CD4-positive, alpha-beta T cell (primary cell): ENCODE measurements at regions not wholly inside any gene's neighbourhood (a gene's known extent, or its start where the extent isn't known, plus 50 kb on each side); places are given as distances from the start of the nearest gene placed in this dataset.

Experiments
- ATAC-seq: fragments of 200-7000 bp; cut with Tn5 transposase; one replicate; pipeline ENCODE4 v1.10.0; 2022; ENCODE audit warnings: mild to moderate bottlenecking; ENCODE audit not compliant: poor library complexity
- CTCF ChIA-PET: fragments of 350-600 bp; sonication (Branson Sonifier 250); formaldehyde crosslinking; loops from one replicate; lab custom pipeline; 2021; ENCODE audit warnings: antibody characterized with exemption, inconsistent platforms; lab: Charles Lee
- POLR2A ChIA-PET: fragments of 350-600 bp; sonication (Branson Sonifier 250); formaldehyde crosslinking; loops from one replicate; lab custom pipeline; 2021; ENCODE audit warnings: antibody characterized with exemption, inconsistent platforms; lab: Charles Lee
- DNase-seq, 14 experiments: peaks; one replicate each; pipeline ENCODE4 v3.0.0-alpha.2; 2013 to 2020; ENCODE audit warnings: mixed read lengths in 2 of 14
- H3K27ac ChIP-seq, 2 donors: one replicate each; pipeline versions ENCODE4 v1.5.1 to v1.7.0; 2013; ENCODE audit warnings: low read length in 2 of 2, low read depth in 1 of 2, mild to moderate bottlenecking in 1 of 2
- H3K27me3 ChIP-seq, 2 experiments: 1 replicate in 1 of 2; 2 replicates in 1 of 2; pipeline versions ENCODE4 v1.6.1 to v1.7.0; 2013; ENCODE audit warnings: low read length in 2 of 2, control low read depth in 1 of 2, mild to moderate bottlenecking in 1 of 2, moderate library complexity in 1 of 2; ENCODE audit not compliant: insufficient read depth in 2 of 2, control insufficient read depth in 1 of 2
- H3K36me3 ChIP-seq: one replicate; pipeline ENCODE4 v1.6.1; 2013; ENCODE audit warnings: low read length, control low read depth; ENCODE audit not compliant: insufficient read depth
- H3K4me1 ChIP-seq: one replicate; pipeline ENCODE4 v1.6.1; 2013; ENCODE audit warnings: low read length, control low read depth; ENCODE audit not compliant: insufficient read depth
- H3K4me3 ChIP-seq: one replicate; pipeline ENCODE4 v1.5.1; 2013; ENCODE audit warnings: mild to moderate bottlenecking, low read length, moderate library complexity
- H3K9me3 ChIP-seq, 2 experiments: 1 replicate in 1 of 2; 2 replicates in 1 of 2; pipeline versions ENCODE4 v1.6.1 to v1.7.0; 2013; ENCODE audit warnings: low read length in 2 of 2, mild to moderate bottlenecking in 2 of 2, control low read depth in 1 of 2, moderate library complexity in 1 of 2; ENCODE audit not compliant: control insufficient read depth in 1 of 2, insufficient read depth in 1 of 2
- H3K27ac Mint-ChIP-seq: one replicate; pipeline ENCODE4 v1.8.0; 2020; ENCODE audit warnings: mixed read lengths
- H3K27me3 Mint-ChIP-seq: one replicate; pipeline ENCODE4 v1.8.0; 2021; ENCODE audit warnings: mixed read lengths
- H3K36me3 Mint-ChIP-seq: one replicate; pipeline ENCODE4 v1.8.0; 2021; ENCODE audit warnings: low read depth, mixed read lengths
- H3K4me1 Mint-ChIP-seq: one replicate; pipeline ENCODE4 v1.8.0; 2021; ENCODE audit warnings: low read depth, mixed read lengths
- H3K4me3 Mint-ChIP-seq: one replicate; pipeline ENCODE4 v1.8.0; 2020; ENCODE audit warnings: mild to moderate bottlenecking, mixed read lengths
- H3K9me3 Mint-ChIP-seq: one replicate; pipeline ENCODE4 v1.8.0; 2020; ENCODE audit warnings: mixed read lengths
- intact Hi-C, 2 experiments: fragments of 100-400 bp; cut with DNase I in 1 of 2; cut with micrococcal nuclease in 1 of 2; formaldehyde crosslinking; loops; one replicate each; pipeline versions ENCODE4 v1.15.1 to v1.9.0; 2023 to 2025; cut with DNase I, micrococcal nuclease
- TF ChIP-seq, protein P1 (sequence below): fragments of 200-600 bp; IDR thresholded peaks from one replicate; pipeline ENCODE4 v1.8.0; 2022; ENCODE audit warnings: antibody characterized with exemption, mild to moderate bottlenecking

DNA sequence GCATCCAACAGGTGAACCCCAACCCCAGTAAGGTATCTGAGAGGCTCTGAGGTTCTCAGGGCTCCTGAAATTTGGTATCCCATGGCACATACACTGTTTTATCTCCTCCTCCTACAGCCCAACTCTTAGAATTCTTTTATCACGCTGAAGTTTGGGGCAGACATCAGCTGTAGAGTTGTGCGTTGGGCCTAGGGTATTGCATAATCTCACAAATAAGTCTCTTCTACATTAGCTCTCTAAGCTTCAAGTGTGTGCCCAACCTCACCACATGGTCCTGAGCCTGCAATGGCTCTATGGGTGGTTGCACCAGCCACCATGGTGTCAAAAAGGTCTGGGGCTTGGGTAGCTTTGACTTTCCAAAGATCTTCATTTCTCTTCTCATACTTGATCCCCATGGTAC is 603.0 kb downstream of the BUD13 start:
- DNase-seq: no peak

DNA sequence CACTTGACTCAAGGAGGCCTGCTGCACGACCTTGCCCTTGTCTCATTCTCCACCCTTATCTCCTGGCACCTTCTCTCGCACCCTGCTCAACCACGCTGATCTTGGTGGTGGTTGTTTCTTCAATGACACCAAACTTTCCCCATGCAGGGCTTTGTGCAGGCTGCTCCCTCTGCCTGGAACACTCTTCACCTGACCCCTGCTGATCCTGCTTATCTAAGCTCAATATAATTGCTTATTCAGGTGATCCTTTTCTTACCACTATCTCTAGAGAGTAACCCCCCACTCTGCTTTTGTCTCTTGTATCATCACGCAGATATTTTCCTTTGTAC is 604.4 kb downstream of the BUD13 start:
- H3K9me3 Mint-ChIP-seq: no peaks in the 10 kb centered on the region
- ATAC-seq (no peak), DNase-seq (no peak)
- H3K36me3 Mint-ChIP-seq: no peaks in the 10 kb centered on the region
- H3K27me3 ChIP-seq: peaks cover 0 to 2% of the 10 kb centered on the region in 2 experiments
- H3K4me3 ChIP-seq: no peak overlapping the region
- ChIA-PET CTCF (no interaction called here), POLR2A (no interaction called here)
- no peaks in the 10 kb centered on the region for H3K4me1 Mint-ChIP-seq
- H3K4me1 ChIP-seq: no peaks in the 10 kb centered on the region
- no peaks in the 10 kb centered on the region for H3K36me3 ChIP-seq
- H3K9me3 ChIP-seq: no peaks in the 10 kb centered on the region
- peaks cover 42% of the 10 kb centered on the region for H3K27me3 Mint-ChIP-seq
- intact Hi-C loops: no loop called here
- TF ChIP-seq, protein P1, sequence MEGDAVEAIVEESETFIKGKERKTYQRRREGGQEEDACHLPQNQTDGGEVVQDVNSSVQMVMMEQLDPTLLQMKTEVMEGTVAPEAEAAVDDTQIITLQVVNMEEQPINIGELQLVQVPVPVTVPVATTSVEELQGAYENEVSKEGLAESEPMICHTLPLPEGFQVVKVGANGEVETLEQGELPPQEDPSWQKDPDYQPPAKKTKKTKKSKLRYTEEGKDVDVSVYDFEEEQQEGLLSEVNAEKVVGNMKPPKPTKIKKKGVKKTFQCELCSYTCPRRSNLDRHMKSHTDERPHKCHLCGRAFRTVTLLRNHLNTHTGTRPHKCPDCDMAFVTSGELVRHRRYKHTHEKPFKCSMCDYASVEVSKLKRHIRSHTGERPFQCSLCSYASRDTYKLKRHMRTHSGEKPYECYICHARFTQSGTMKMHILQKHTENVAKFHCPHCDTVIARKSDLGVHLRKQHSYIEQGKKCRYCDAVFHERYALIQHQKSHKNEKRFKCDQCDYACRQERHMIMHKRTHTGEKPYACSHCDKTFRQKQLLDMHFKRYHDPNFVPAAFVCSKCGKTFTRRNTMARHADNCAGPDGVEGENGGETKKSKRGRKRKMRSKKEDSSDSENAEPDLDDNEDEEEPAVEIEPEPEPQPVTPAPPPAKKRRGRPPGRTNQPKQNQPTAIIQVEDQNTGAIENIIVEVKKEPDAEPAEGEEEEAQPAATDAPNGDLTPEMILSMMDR: no peak
- no peak overlapping the region for H3K27ac Mint-ChIP-seq
- no peak overlapping the region for H3K4me3 Mint-ChIP-seq
- H3K27ac ChIP-seq: no peak overlapping the region

More for the DNA sequence above, 603.0 kb downstream of the BUD13 start:
- no peaks in the 10 kb centered on the region for H3K4me1 Mint-ChIP-seq
- peaks cover 51% of the 10 kb centered on the region for H3K27me3 Mint-ChIP-seq
- H3K4me1 ChIP-seq: no peaks in the 10 kb centered on the region
- POLR2A ChIA-PET: no interaction called here
- no peak overlapping the region for H3K4me3 Mint-ChIP-seq
- no peaks in the 10 kb centered on the region for H3K36me3 Mint-ChIP-seq
- CTCF ChIA-PET: no interaction called here
- H3K27ac Mint-ChIP-seq: no peak overlapping the region
- no peak for ATAC-seq
- H3K36me3 ChIP-seq: no peaks in the 10 kb centered on the region
- no peaks in the 10 kb centered on the region for H3K9me3 Mint-ChIP-seq
- peaks cover 0 to 2% of the 10 kb centered on the region in 2 experiments for H3K27me3 ChIP-seq
- H3K9me3 ChIP-seq: no peaks in the 10 kb centered on the region
- TF ChIP-seq, protein P1: no peak
- no peak overlapping the region for H3K4me3 ChIP-seq
- no peak overlapping the region for H3K27ac ChIP-seq
- intact Hi-C loops: no loop called here

DNA sequence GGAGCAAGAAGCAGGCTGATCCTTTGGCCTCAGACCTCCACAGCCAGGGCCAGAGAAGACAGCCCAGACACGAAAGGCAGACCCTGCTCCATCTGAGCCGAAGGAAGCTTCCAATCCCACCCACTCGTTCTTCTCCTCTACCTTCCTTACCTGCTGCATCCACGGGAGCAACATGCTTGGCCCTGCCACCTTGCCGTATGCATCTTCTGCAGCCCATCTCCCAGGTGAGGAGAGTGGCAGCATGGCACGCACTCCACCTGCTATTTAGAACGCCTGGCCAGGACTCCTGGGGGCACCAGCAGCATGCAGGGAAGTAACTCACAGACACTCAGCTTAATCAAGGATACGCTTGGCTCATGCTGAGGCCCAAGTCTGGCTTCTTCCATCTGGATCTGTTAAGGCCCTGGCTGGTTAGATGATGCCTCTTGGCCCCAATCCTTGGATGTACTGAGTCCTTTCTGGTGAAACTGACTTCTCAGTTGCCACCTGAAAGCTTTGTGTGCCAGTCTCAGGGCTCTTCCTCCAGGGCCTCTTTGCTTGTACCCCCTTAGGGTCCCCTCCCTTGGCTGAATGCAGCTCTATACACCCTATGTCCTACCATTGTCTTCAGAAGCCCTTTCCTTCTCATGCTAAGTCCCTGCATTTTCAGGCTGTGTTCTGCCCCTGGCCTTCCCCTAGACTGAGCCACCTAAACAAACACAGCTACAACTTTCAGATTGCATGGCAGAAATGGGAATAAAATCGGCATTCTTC is 604.9 kb downstream of the BUD13 start:
- H3K4me1 Mint-ChIP-seq: no peaks in the 10 kb centered on the region
- Histone ChIP-seq H3K4me1 (no peaks in the 10 kb centered on the region), H3K4me3 (no peak overlapping the region), H3K27ac (no peak overlapping the region), H3K27me3 (peaks cover 2% of the 10 kb centered on the region in 2 experiments), H3K9me3 (peaks cover 0 to 1% of the 10 kb centered on the region in 2 experiments), H3K36me3 (no peaks in the 10 kb centered on the region)
- ChIA-PET CTCF (no interaction called here), POLR2A (no interaction called here)
- no peaks in the 10 kb centered on the region for H3K36me3 Mint-ChIP-seq
- no peak overlapping the region for H3K27ac Mint-ChIP-seq
- DNase-seq (no peak), ATAC-seq (no peak)
- no peak overlapping the region for H3K4me3 Mint-ChIP-seq
- H3K27me3 Mint-ChIP-seq: peaks cover 37% of the 10 kb centered on the region
- H3K9me3 Mint-ChIP-seq: no peaks in the 10 kb centered on the region
- intact Hi-C loops: no loop called here
- TF ChIP-seq, protein P1: no peak
